Upper lobe of right lung (tissue), 1 donor: ENCODE measurements at regions not wholly inside any gene's neighbourhood (a gene's known extent, or its start where the extent isn't known, plus 50 kb on each side); places are given as distances from the start of the nearest gene placed in this dataset.

ENCODE experiments used
- ATAC-seq: fragments of 200-7000 bp; cut with Tn5 transposase; one replicate; pipeline ENCODE4 v1.9.1; 2020; ENCODE audit warnings: mild to moderate bottlenecking, moderate library complexity
- DNase-seq: peaks from one replicate; pipeline ENCODE4 v3.0.0-alpha.2; 2020
- H3K27ac ChIP-seq: fragments of 200-600 bp; one replicate; pipeline ENCODE4 v1.8.0; 2022
- H3K27me3 ChIP-seq: fragments of 200-600 bp; one replicate; pipeline ENCODE4 v1.8.0; 2022; ENCODE audit warnings: mild to moderate bottlenecking
- H3K36me3 ChIP-seq: fragments of 200-600 bp; one replicate; pipeline ENCODE4 v1.8.0; 2022
- H3K4me1 ChIP-seq: fragments of 200-600 bp; one replicate; pipeline ENCODE4 v1.8.0; 2022
- H3K4me3 ChIP-seq: fragments of 200-600 bp; one replicate; pipeline ENCODE4 v1.8.0; 2022; ENCODE audit warnings: mild to moderate bottlenecking
- H3K9me3 ChIP-seq: fragments of 200-600 bp; one replicate; pipeline ENCODE4 v1.8.0; 2022
- intact Hi-C: fragments of 100-400 bp; cut with DNase I; formaldehyde crosslinking; loops from one replicate; pipeline ENCODE4 v1.11.0; 2022
- TF ChIP-seq, protein P1 (sequence below): fragments of 200-600 bp; IDR thresholded peaks from one replicate; pipeline ENCODE4 v1.8.0; 2022; ENCODE audit warnings: antibody characterized with exemption
- donor health status: DM: no; HTN: yes; CAD: no; lungs with severe emphysema.

- H3K27ac ChIP-seq, result no peak overlapping the region
- intact Hi-C loops, result no loop called here
- H3K9me3 ChIP-seq, result no peaks in the 10 kb centered on the region
- DNase-seq, result no peak
- H3K4me1 ChIP-seq, result no peaks in the 10 kb centered on the region
- no peaks in the 10 kb centered on the region for H3K27me3 ChIP-seq
- no peaks in the 10 kb centered on the region for H3K36me3 ChIP-seq
- no peak overlapping the region for H3K4me3 ChIP-seq
- ATAC-seq, result no peak
- TF ChIP-seq, protein P1, sequence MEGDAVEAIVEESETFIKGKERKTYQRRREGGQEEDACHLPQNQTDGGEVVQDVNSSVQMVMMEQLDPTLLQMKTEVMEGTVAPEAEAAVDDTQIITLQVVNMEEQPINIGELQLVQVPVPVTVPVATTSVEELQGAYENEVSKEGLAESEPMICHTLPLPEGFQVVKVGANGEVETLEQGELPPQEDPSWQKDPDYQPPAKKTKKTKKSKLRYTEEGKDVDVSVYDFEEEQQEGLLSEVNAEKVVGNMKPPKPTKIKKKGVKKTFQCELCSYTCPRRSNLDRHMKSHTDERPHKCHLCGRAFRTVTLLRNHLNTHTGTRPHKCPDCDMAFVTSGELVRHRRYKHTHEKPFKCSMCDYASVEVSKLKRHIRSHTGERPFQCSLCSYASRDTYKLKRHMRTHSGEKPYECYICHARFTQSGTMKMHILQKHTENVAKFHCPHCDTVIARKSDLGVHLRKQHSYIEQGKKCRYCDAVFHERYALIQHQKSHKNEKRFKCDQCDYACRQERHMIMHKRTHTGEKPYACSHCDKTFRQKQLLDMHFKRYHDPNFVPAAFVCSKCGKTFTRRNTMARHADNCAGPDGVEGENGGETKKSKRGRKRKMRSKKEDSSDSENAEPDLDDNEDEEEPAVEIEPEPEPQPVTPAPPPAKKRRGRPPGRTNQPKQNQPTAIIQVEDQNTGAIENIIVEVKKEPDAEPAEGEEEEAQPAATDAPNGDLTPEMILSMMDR, result no peak
Observed at GRCh38 chr11:81359476-81359875, 1374.2 kb downstream of the FAM181B start.

DNA sequence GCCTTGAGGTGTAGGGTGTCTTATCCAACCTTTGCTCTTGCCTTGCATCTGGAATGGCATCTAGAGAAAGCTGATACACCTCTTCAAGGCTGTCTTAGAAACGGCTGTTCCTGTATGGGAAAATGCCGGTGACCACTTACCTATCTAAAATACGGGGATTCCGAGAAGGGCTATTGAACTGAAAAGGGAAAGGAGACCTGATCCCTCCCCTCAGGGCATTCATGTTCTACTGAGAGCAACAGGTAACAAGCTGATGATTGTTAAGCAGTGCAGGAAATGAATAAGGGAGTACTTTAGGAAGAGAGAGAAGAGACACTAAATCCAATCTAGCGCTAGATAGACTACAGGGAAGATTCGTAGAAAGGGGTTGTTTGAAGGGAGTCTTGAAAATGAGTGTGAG, 1388.1 kb downstream of the FAM181B start:
- ATAC-seq (no peak), DNase-seq (no peak)
- Histone ChIP-seq H3K27me3 (no peaks in the 10 kb centered on the region), H3K36me3 (no peaks in the 10 kb centered on the region), H3K27ac (no peak overlapping the region), H3K4me1 (no peaks in the 10 kb centered on the region), H3K4me3 (no peak overlapping the region), H3K9me3 (no peaks in the 10 kb centered on the region)
- TF ChIP-seq, protein P1, result no peak
- intact Hi-C loops, result no loop called here

GRCh38 chr11:81342966-81343365, 1390.7 kb downstream of the FAM181B start:
- intact Hi-C loops, result no loop called here
- H3K4me3 ChIP-seq, result no peak overlapping the region
- H3K9me3 ChIP-seq, result no peaks in the 10 kb centered on the region
- no peaks in the 10 kb centered on the region for H3K4me1 ChIP-seq
- DNase-seq, result no peak
- ATAC-seq, result no peak
- TF ChIP-seq, protein P1, result no peak
- H3K27me3 ChIP-seq, result no peaks in the 10 kb centered on the region
- no peak overlapping the region for H3K27ac ChIP-seq
- H3K36me3 ChIP-seq, result no peaks in the 10 kb centered on the region

- TF ChIP-seq, protein P1, result no peak
- no peak for ATAC-seq
- no peak for DNase-seq
- H3K36me3 ChIP-seq, result no peaks in the 10 kb centered on the region
- no peak overlapping the region for H3K27ac ChIP-seq
- no peaks in the 10 kb centered on the region for H3K9me3 ChIP-seq
- H3K27me3 ChIP-seq, result no peaks in the 10 kb centered on the region
- no peak overlapping the region for H3K4me3 ChIP-seq
- H3K4me1 ChIP-seq, result no peaks in the 10 kb centered on the region
- intact Hi-C loops, result no loop called here
Observed at GRCh38 chr11:81340225-81340624, 1393.4 kb downstream of the FAM181B start.

DNA sequence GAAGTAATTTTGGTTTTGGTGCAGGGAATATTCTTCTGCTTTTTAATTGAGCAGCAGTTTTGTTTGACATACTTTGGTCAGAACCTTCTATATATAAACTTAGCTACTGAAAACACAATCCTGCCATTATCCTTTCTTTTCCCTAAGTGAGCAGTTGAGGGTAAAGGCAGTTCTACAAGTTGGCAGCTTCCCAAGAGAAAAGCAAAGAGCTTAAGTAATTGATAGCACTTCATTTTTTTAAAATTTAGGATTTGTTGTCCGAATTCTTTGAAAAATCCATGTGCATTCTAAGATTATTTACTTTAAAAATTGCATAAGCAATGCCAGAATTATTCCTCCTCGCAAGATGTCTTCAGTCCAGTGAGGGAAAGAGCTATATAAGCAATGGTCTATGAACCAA, 1394.1 kb downstream of the FAM181B start:
- H3K27me3 ChIP-seq, result no peaks in the 10 kb centered on the region
- H3K36me3 ChIP-seq, result no peaks in the 10 kb centered on the region
- H3K4me1 ChIP-seq, result no peaks in the 10 kb centered on the region
- no peak for ATAC-seq
- H3K27ac ChIP-seq, result no peak overlapping the region
- DNase-seq, result no peak
- H3K9me3 ChIP-seq, result no peaks in the 10 kb centered on the region
- intact Hi-C loops, result no loop called here
- H3K4me3 ChIP-seq, result no peak overlapping the region
- TF ChIP-seq, protein P1, result no peak

- Histone ChIP-seq H3K27me3 (no peaks in the 10 kb centered on the region), H3K27ac (no peak overlapping the region), H3K9me3 (no peaks in the 10 kb centered on the region), H3K4me3 (no peak overlapping the region), H3K36me3 (no peaks in the 10 kb centered on the region), H3K4me1 (no peaks in the 10 kb centered on the region)
- DNase-seq (no peak), ATAC-seq (no peak)
- TF ChIP-seq, protein P1, result no peak
- intact Hi-C loops, result no loop called here
Observed at GRCh38 chr11:81337756-81338155, 1395.9 kb downstream of the FAM181B start.
